OCI-LY3 (cell line): ENCODE measurements at regions not wholly inside any gene's neighbourhood (a gene's known extent, or its start where the extent isn't known, plus 50 kb on each side); places are given as distances from the start of the nearest gene placed in this dataset.
"Not testable (repeated sequence)": the region's sequence is repeated elsewhere in the genome, so short reads cannot be mapped to it uniquely, and the experiment has no call there.

Experiments used
- CTCF ChIP-seq: fragments of 200-600, 300-600 bp; sonication (generic); IDR thresholded peaks from 2 replicates; pipeline ENCODE4 v1.5.1; 2014; ENCODE audit warnings: antibody characterized with exemption, low read length, low read depth
- EZH2phosphoT487 ChIP-seq: fragments of 200-600 bp; shearing (Covaris generic); IDR thresholded peaks from 2 replicates; pipeline ENCODE4 v1.6.1; 2018; ENCODE audit warnings: antibody characterized with exemption, mixed run types, low read depth

- TF ChIP-seq CTCF, EZH2phosphoT487: not testable (repeated sequence)
These were observed 87.4 kb upstream of the CXXC4 start for GRCh38 chr4:104582056-104582455.
